HG03139 (cell line): ENCODE measurements at regions not wholly inside any gene's neighbourhood (a gene's known extent, or its start where the extent isn't known, plus 50 kb on each side); places are given as distances from the start of the nearest gene placed in this dataset.

Experiments
- ATAC-seq: cut with Tn5 transposase; IDR thresholded peaks from one replicate; pipeline ENCODE4 v1.9.1; 2021; ENCODE audit not compliant: unreplicated experiment

- ATAC-seq: no peak
These were observed 671.7 kb upstream of the NRSN1 start for GRCh38 chr6:23454080-23454976.

GRCh38 chr6:23455754-23456153 lies 670.3 kb upstream of the NRSN1 start:
- no peak for ATAC-seq

- ATAC-seq: no peak
These were observed 669.6 kb upstream of the NRSN1 start for GRCh38 chr6:23456396-23456795.

- no peak for ATAC-seq
These were observed 668.7 kb upstream of the NRSN1 start for GRCh38 chr6:23457321-23457720.

- ATAC-seq: no peak
These were observed 660.1 kb upstream of the NRSN1 start for GRCh38 chr6:23465912-23466311.

GRCh38 chr6:23477586-23477985 lies 648.4 kb upstream of the NRSN1 start:
- ATAC-seq: no peak

- no peak for ATAC-seq
These were observed 647.7 kb upstream of the NRSN1 start for GRCh38 chr6:23478312-23478711.

- no peak for ATAC-seq
These were observed 642.1 kb upstream of the NRSN1 start for GRCh38 chr6:23483896-23484295.

GRCh38 chr6:23494367-23494766 lies 631.6 kb upstream of the NRSN1 start:
- ATAC-seq: no peak

- ATAC-seq: no peak
These were observed 628.0 kb upstream of the NRSN1 start for GRCh38 chr6:23498013-23498412.

- ATAC-seq: no peak
These were observed 626.5 kb upstream of the NRSN1 start for GRCh38 chr6:23499549-23499948.

- no peak for ATAC-seq
These were observed 622.8 kb upstream of the NRSN1 start for GRCh38 chr6:23503173-23503572.

GRCh38 chr6:23505026-23505425 lies 621.0 kb upstream of the NRSN1 start:
- ATAC-seq: no peak

- no peak for ATAC-seq
These were observed 615.1 kb upstream of the NRSN1 start for GRCh38 chr6:23510778-23511510.

- ATAC-seq: no peak
These were observed 614.2 kb upstream of the NRSN1 start for GRCh38 chr6:23511817-23512216.

- ATAC-seq: no peak
These were observed 607.7 kb upstream of the NRSN1 start for GRCh38 chr6:23518294-23518693.

GRCh38 chr6:23522792-23523547 lies 603.0 kb upstream of the NRSN1 start:
- no peak for ATAC-seq

GRCh38 chr6:23523771-23524170 lies 602.2 kb upstream of the NRSN1 start:
- ATAC-seq: no peak

- no peak for ATAC-seq
These were observed 601.5 kb upstream of the NRSN1 start for GRCh38 chr6:23524548-23524947.

- ATAC-seq: no peak
These were observed 599.5 kb upstream of the NRSN1 start for GRCh38 chr6:23526526-23526925.

- ATAC-seq: no peak
These were observed 596.1 kb upstream of the NRSN1 start for GRCh38 chr6:23529902-23530301.

GRCh38 chr6:23531666-23532065 lies 594.3 kb upstream of the NRSN1 start:
- no peak for ATAC-seq
